ENCODE measurements at regions not wholly inside any gene's neighbourhood (a gene's known extent, or its start where the extent isn't known, plus 50 kb on each side); places are given as distances from the start of the nearest gene placed in this dataset.

- H3K27ac ChIP-seq (ENCODE audit: low read depth, low read length): no peak overlapping the region
- no peaks in the 10 kb centered on the region for H3K4me1 ChIP-seq (ENCODE audit: control insufficient read depth in 1 of 2, insufficient read depth in 2 of 2, low read length in 2 of 2)
- no peaks in the 10 kb centered on the region for H3K36me3 ChIP-seq (ENCODE audit: control insufficient read depth in 1 of 2, insufficient read depth in 2 of 2, low read length in 2 of 2)
- H3K9me3 ChIP-seq (ENCODE audit: control insufficient read depth in 1 of 2, low read length in 2 of 2): no peaks in the 10 kb centered on the region
- no peak overlapping the region for H3K9ac ChIP-seq (ENCODE audit: low read depth in 1 of 2, low read length in 2 of 2)
- H3K4me3 ChIP-seq (ENCODE audit: low read depth in 1 of 2, low read length in 2 of 2): no peak overlapping the region
- H3K27me3 ChIP-seq (ENCODE audit: control insufficient read depth in 1 of 2, insufficient read depth in 2 of 2, low read length in 2 of 2): no peaks in the 10 kb centered on the region
Observed at GRCh38 chr3:159538507-159538906, 450.1 kb upstream of the IL12A start.

GRCh38 chr3:159540882-159541495 is 447.6 kb upstream of the IL12A start:
- H3K4me1 ChIP-seq (ENCODE audit: control insufficient read depth in 1 of 2, insufficient read depth in 2 of 2, low read length in 2 of 2): no peaks in the 10 kb centered on the region
- no peaks in the 10 kb centered on the region for H3K27me3 ChIP-seq (ENCODE audit: control insufficient read depth in 1 of 2, insufficient read depth in 2 of 2, low read length in 2 of 2)
- H3K4me3 ChIP-seq (ENCODE audit: low read depth in 1 of 2, low read length in 2 of 2): no peak overlapping the region
- H3K9me3 ChIP-seq (ENCODE audit: control insufficient read depth in 1 of 2, low read length in 2 of 2): no peaks in the 10 kb centered on the region
- H3K9ac ChIP-seq (ENCODE audit: low read depth in 1 of 2, low read length in 2 of 2): no peak overlapping the region
- no peaks in the 10 kb centered on the region for H3K36me3 ChIP-seq (ENCODE audit: control insufficient read depth in 1 of 2, insufficient read depth in 2 of 2, low read length in 2 of 2)
- no peak overlapping the region for H3K27ac ChIP-seq (ENCODE audit: low read depth, low read length)

GRCh38 chr3:159548675-159549335 is 439.8 kb upstream of the IL12A start:
- no peak overlapping the region for H3K4me3 ChIP-seq (ENCODE audit: low read depth in 1 of 2, low read length in 2 of 2)
- H3K27me3 ChIP-seq (ENCODE audit: control insufficient read depth in 1 of 2, insufficient read depth in 2 of 2, low read length in 2 of 2): no peaks in the 10 kb centered on the region
- H3K9ac ChIP-seq (ENCODE audit: low read depth in 1 of 2, low read length in 2 of 2): no peak overlapping the region
- H3K9me3 ChIP-seq (ENCODE audit: control insufficient read depth in 1 of 2, low read length in 2 of 2): no peaks in the 10 kb centered on the region
- H3K36me3 ChIP-seq (ENCODE audit: control insufficient read depth in 1 of 2, insufficient read depth in 2 of 2, low read length in 2 of 2): no peaks in the 10 kb centered on the region
- H3K4me1 ChIP-seq (ENCODE audit: control insufficient read depth in 1 of 2, insufficient read depth in 2 of 2, low read length in 2 of 2): no peaks in the 10 kb centered on the region
- no peak overlapping the region for H3K27ac ChIP-seq (ENCODE audit: low read depth, low read length)

- Histone ChIP-seq H3K4me3 (ENCODE audit: low read depth in 1 of 2, low read length in 2 of 2) (no peak overlapping the region), H3K9me3 (ENCODE audit: control insufficient read depth in 1 of 2, low read length in 2 of 2) (no peaks in the 10 kb centered on the region), H3K27me3 (ENCODE audit: control insufficient read depth in 1 of 2, insufficient read depth in 2 of 2, low read length in 2 of 2) (no peaks in the 10 kb centered on the region), H3K36me3 (ENCODE audit: control insufficient read depth in 1 of 2, insufficient read depth in 2 of 2, low read length in 2 of 2) (no peaks in the 10 kb centered on the region), H3K9ac (ENCODE audit: low read depth in 1 of 2, low read length in 2 of 2) (no peak overlapping the region), H3K27ac (ENCODE audit: low read depth, low read length) (no peak overlapping the region), H3K4me1 (ENCODE audit: control insufficient read depth in 1 of 2, insufficient read depth in 2 of 2, low read length in 2 of 2) (no peaks in the 10 kb centered on the region)
Observed at GRCh38 chr3:159555205-159555604, 433.4 kb upstream of the IL12A start.

DNA sequence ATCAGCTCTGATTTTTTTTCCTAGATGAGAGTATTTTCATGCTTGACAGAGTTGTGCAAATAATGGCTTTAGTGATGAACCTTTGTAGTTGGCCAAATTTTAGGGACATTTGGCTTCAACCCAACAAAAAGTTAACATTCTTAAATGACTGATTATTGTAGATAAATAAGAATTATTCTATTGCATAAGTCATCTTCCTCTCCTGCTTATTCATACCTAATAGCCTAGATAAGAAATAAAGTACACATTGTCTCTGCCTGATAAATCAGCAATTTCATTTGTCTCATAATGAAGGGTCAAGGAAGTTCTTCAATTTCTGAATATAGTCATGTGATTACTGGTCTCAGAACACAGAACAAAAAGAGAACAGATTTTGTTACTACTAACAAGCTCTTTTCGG is 428.9 kb upstream of the IL12A start:
- Histone ChIP-seq H3K9ac (ENCODE audit: low read depth in 1 of 2, low read length in 2 of 2) (no peak overlapping the region), H3K4me1 (ENCODE audit: control insufficient read depth in 1 of 2, insufficient read depth in 2 of 2, low read length in 2 of 2) (no peaks in the 10 kb centered on the region), H3K27me3 (ENCODE audit: control insufficient read depth in 1 of 2, insufficient read depth in 2 of 2, low read length in 2 of 2) (no peaks in the 10 kb centered on the region), H3K36me3 (ENCODE audit: control insufficient read depth in 1 of 2, insufficient read depth in 2 of 2, low read length in 2 of 2) (no peaks in the 10 kb centered on the region), H3K9me3 (ENCODE audit: control insufficient read depth in 1 of 2, low read length in 2 of 2) (no peaks in the 10 kb centered on the region), H3K4me3 (ENCODE audit: low read depth in 1 of 2, low read length in 2 of 2) (no peak overlapping the region), H3K27ac (ENCODE audit: low read depth, low read length) (no peak overlapping the region)

DNA sequence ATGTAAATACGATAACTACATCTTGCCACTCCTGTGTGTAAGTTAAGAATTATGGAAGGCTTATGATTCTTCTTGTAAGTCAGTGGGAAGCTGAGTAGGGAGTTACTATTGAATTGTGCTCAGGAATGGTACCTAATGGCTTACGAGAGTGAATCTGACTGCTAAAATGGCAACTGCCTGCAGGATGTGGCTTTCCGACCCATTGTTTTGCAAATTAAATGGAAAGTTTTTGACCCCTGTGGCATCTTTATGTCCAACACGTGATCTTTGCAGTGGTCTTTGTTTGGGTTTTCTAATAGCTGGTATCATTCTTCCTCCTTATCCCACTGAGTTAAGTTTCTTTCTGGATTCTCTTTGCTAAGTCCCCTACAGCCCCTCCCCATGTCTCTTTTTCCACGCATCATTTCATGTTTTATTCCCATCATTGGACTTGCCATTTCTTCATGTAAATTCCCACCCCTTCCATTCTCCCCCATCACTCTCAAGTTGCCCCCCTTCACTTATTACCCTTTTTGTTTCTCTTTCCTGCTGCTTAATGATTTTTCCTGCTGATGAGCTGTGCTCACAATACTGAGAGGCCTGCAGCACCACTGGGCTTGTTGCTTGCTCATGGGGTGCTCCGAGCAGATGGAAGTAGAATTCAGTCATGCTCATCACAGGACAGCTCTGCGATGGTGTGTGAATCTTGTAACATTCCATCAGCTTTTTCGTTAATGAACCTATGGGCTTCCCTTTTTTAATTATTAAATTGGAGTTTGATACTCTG is 428.2 kb upstream of the IL12A start:
- no peaks in the 10 kb centered on the region for H3K27me3 ChIP-seq (ENCODE audit: control insufficient read depth in 1 of 2, insufficient read depth in 2 of 2, low read length in 2 of 2)
- H3K9ac ChIP-seq (ENCODE audit: low read depth in 1 of 2, low read length in 2 of 2): no peak overlapping the region
- no peak overlapping the region for H3K27ac ChIP-seq (ENCODE audit: low read depth, low read length)
- H3K4me3 ChIP-seq (ENCODE audit: low read depth in 1 of 2, low read length in 2 of 2): no peak overlapping the region
- no peaks in the 10 kb centered on the region for H3K36me3 ChIP-seq (ENCODE audit: control insufficient read depth in 1 of 2, insufficient read depth in 2 of 2, low read length in 2 of 2)
- no peaks in the 10 kb centered on the region for H3K9me3 ChIP-seq (ENCODE audit: control insufficient read depth in 1 of 2, low read length in 2 of 2)
- no peaks in the 10 kb centered on the region for H3K4me1 ChIP-seq (ENCODE audit: control insufficient read depth in 1 of 2, insufficient read depth in 2 of 2, low read length in 2 of 2)

DNA sequence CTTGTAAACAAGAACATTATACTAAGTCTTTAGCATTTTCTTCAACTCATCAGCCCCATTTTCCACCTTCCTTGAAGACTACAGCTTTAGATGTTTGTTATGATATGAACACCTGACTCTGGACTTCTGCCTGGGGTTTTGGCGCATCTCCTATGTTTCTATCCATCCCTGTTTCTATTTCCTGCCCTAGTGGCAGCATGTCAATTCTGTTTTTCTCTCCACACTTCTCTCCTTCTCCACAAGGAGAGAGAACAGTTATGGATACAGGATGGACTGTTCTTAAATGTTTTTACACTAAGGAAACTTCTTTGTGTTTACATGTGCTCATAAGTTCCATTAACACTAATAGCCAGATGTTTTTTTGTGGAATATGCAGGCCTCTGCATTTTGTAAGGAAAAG is 423.3 kb upstream of the IL12A start:
- Histone ChIP-seq H3K4me1 (ENCODE audit: control insufficient read depth in 1 of 2, insufficient read depth in 2 of 2, low read length in 2 of 2) (no peaks in the 10 kb centered on the region), H3K4me3 (ENCODE audit: low read depth in 1 of 2, low read length in 2 of 2) (no peak overlapping the region), H3K9ac (ENCODE audit: low read depth in 1 of 2, low read length in 2 of 2) (no peak overlapping the region)

DNA sequence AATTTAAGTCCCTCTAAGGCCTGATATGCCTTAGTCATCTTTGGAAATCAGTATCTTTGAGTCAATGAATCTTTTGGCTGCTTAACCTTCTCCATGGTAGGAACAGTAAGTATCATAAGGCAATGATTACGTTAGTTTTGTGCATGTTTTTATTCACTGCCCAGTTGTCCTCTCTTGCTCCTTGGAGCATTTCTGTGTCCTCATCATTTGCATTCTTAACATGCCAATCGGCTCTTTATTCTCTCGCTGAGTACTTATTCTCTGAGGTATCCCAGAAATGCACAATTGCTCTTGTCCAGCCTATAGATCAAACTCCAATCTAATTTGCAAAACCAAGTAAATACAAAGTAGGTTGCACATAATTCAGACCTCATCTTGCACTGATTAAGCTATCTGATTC is 405.0 kb upstream of the IL12A start:
- no peak overlapping the region for H3K27ac ChIP-seq (ENCODE audit: low read depth, low read length)
- no peak overlapping the region for H3K4me3 ChIP-seq (ENCODE audit: low read depth in 1 of 2, low read length in 2 of 2)
- no peaks in the 10 kb centered on the region for H3K27me3 ChIP-seq (ENCODE audit: control insufficient read depth in 1 of 2, insufficient read depth in 2 of 2, low read length in 2 of 2)
- H3K4me1 ChIP-seq (ENCODE audit: control insufficient read depth in 1 of 2, insufficient read depth in 2 of 2, low read length in 2 of 2): no peaks in the 10 kb centered on the region
- H3K9ac ChIP-seq (ENCODE audit: low read depth in 1 of 2, low read length in 2 of 2): no peak overlapping the region
- no peaks in the 10 kb centered on the region for H3K36me3 ChIP-seq (ENCODE audit: control insufficient read depth in 1 of 2, insufficient read depth in 2 of 2, low read length in 2 of 2)
- no peaks in the 10 kb centered on the region for H3K9me3 ChIP-seq (ENCODE audit: control insufficient read depth in 1 of 2, low read length in 2 of 2)

More for the DNA sequence above, 423.3 kb upstream of the IL12A start:
- no peak overlapping the region for H3K27ac ChIP-seq (ENCODE audit: low read depth, low read length)
- no peaks in the 10 kb centered on the region for H3K36me3 ChIP-seq (ENCODE audit: control insufficient read depth in 1 of 2, insufficient read depth in 2 of 2, low read length in 2 of 2)
- H3K9me3 ChIP-seq (ENCODE audit: control insufficient read depth in 1 of 2, low read length in 2 of 2): no peaks in the 10 kb centered on the region
- H3K27me3 ChIP-seq (ENCODE audit: control insufficient read depth in 1 of 2, insufficient read depth in 2 of 2, low read length in 2 of 2): no peaks in the 10 kb centered on the region

GRCh38 chr3:159584421-159584820 is 404.2 kb upstream of the IL12A start:
- H3K27ac ChIP-seq (ENCODE audit: low read depth, low read length): no peak overlapping the region
- no peak overlapping the region for H3K4me3 ChIP-seq (ENCODE audit: low read depth in 1 of 2, low read length in 2 of 2)
- H3K9ac ChIP-seq (ENCODE audit: low read depth in 1 of 2, low read length in 2 of 2): no peak overlapping the region
- no peaks in the 10 kb centered on the region for H3K27me3 ChIP-seq (ENCODE audit: control insufficient read depth in 1 of 2, insufficient read depth in 2 of 2, low read length in 2 of 2)
- no peaks in the 10 kb centered on the region for H3K9me3 ChIP-seq (ENCODE audit: control insufficient read depth in 1 of 2, low read length in 2 of 2)
- H3K4me1 ChIP-seq (ENCODE audit: control insufficient read depth in 1 of 2, insufficient read depth in 2 of 2, low read length in 2 of 2): no peaks in the 10 kb centered on the region
- no peaks in the 10 kb centered on the region for H3K36me3 ChIP-seq (ENCODE audit: control insufficient read depth in 1 of 2, insufficient read depth in 2 of 2, low read length in 2 of 2)

DNA sequence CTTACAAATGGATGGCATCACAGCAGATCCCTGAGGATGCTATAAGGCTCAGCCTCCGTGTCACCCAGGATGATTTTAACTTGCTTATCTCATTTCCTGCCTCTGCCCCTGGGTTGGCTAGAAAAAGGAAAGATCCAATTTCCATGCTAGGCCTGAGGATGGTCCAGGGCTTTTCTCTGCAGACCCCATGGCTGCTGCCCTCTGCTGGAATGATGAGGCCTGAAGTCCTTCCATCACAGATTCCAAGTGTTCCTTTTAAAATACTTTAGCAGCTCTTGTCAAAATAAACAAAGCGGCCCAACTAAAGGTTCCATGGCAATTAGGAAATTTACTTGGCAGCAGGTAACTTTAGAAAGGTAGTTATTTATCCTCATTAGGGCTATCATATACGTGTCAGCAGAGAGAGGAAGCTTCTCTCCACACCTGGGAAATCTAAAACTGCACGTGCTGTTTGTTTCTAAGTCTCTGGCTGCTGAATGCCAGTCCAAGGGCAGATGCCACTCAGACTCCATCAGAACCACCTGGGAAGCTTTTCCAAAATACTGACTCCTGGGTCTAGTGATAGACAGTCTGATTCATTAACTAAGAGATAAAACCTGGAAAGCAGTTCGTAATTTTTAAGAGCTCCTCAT is 401.9 kb upstream of the IL12A start:
- Histone ChIP-seq H3K27ac (ENCODE audit: low read depth, low read length) (no peak overlapping the region), H3K4me3 (ENCODE audit: low read depth in 1 of 2, low read length in 2 of 2) (no peak overlapping the region), H3K27me3 (ENCODE audit: control insufficient read depth in 1 of 2, insufficient read depth in 2 of 2, low read length in 2 of 2) (no peaks in the 10 kb centered on the region), H3K9ac (ENCODE audit: low read depth in 1 of 2, low read length in 2 of 2) (no peak overlapping the region), H3K9me3 (ENCODE audit: control insufficient read depth in 1 of 2, low read length in 2 of 2) (no peaks in the 10 kb centered on the region), H3K4me1 (ENCODE audit: control insufficient read depth in 1 of 2, insufficient read depth in 2 of 2, low read length in 2 of 2) (no peaks in the 10 kb centered on the region), H3K36me3 (ENCODE audit: control insufficient read depth in 1 of 2, insufficient read depth in 2 of 2, low read length in 2 of 2) (no peaks in the 10 kb centered on the region)
